ENCODE measurements at regions not wholly inside any gene's neighbourhood (a gene's known extent, or its start where the extent isn't known, plus 50 kb on each side); places are given as distances from the start of the nearest gene placed in this dataset.

DNA sequence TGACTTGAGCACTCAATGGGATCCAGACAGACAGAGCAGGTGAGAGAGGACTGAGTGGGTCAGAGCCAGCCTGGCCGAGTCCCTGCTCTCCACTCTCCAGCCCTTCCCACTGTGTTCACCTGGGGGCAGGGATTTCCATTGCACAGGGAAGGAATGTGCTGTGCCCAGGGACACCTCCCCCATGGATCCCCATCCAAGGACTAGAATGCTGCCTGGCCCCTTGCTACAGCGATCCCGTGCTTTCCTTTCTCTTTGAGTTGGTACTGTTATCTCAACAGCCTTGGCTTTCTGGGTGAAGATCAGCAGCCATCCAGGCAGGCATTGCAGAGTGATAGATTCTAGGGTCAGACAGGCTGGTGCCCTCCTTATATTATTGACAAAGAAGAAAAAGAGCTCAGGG, 60.3 kb upstream of the DLK1 start (continued):
- TF ChIP-seq USF2 (IDR thresholded peaks at IDR 0.05; ENCODE audit: borderline replicate concordance, low read depth, low read length) (no peak), EED (IDR thresholded peaks at IDR 0.05; ENCODE audit: low read depth) (no peak)
- TF ChIP-seq, protein P1, sequence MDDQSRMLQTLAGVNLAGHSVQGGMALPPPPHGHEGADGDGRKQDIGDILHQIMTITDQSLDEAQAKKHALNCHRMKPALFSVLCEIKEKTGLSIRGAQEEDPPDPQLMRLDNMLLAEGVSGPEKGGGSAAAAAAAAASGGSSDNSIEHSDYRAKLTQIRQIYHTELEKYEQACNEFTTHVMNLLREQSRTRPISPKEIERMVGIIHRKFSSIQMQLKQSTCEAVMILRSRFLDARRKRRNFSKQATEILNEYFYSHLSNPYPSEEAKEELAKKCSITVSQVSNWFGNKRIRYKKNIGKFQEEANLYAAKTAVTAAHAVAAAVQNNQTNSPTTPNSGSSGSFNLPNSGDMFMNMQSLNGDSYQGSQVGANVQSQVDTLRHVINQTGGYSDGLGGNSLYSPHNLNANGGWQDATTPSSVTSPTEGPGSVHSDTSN (IDR thresholded peaks at IDR 0.05; ENCODE audit: insufficient replicate concordance, low read depth, low read length): no peak

DNA sequence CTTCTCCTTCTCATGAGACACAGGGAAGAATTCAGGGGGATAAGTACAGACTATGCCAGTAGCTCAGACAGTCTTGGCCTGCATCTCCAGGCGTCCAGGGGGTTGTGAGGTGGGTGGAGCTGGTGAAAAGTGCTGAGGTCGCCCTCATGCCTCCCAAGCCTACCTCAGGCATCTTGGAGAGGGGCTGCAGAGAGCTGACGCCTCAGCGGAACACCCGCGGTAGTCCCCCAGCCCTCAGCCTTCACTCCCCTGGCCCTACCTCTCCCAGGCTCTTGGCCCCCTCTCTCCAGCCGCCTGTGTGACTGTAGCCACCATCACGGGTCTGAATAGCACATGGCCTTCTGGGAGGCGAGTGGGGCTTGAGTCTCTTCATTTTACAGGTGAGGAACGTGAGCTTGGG, 59.8 kb upstream of the DLK1 start:
- Histone ChIP-seq H3K9ac (ENCODE audit: control insufficient read depth, insufficient read depth, low read length) (no peak overlapping the region), H3K27me3 (replicated peaks in 1 of 2; ENCODE audit: control insufficient read depth in 2 of 2, insufficient read depth in 2 of 2, low read length in 1 of 2) (no peaks in the 10 kb centered on the region; a peak in 1 of 4 replicates), H2AFZ (ENCODE audit: control insufficient read depth, low read depth, low read length) (no peak overlapping the region), H3K4me3 (no peak overlapping the region), H3K36me3 (ENCODE audit: control insufficient read depth in 2 of 2, insufficient read depth in 2 of 2, low read length in 1 of 2) (no peaks in the 10 kb centered on the region), H3K4me2 (ENCODE audit: control insufficient read depth, insufficient read depth) (no peak overlapping the region), H4K20me1 (ENCODE audit: control insufficient read depth, insufficient read depth) (peaks cover 3% of the 10 kb centered on the region; the same call in 1 of the 2 replicates), H3K79me2 (ENCODE audit: control insufficient read depth, insufficient read depth, low read length) (no peaks in the 10 kb centered on the region), H3K9me3 (replicated peaks; ENCODE audit: control insufficient read depth, insufficient read depth, low read length) (no peaks in the 10 kb centered on the region), H3K4me1 (ENCODE audit: control insufficient read depth, insufficient read depth, low read length) (no peaks in the 10 kb centered on the region), H3K27ac (ENCODE audit: control insufficient read depth, insufficient read depth) (no peak overlapping the region)
- in situ Hi-C loops (cut with MboI): no loop called here
- no peak for ATAC-seq
- DNase-seq (ENCODE audit: low read depth, low spot score): no peak
- RAD21 ChIA-PET (ENCODE audit: unreplicated experiment): no interaction called here
- 37% methylated on average over 10 of the region's 10 CpGs for WGBS (ENCODE audit: insufficient coverage, insufficient replicate concordance, low lambda C conversion rate, missing lambda C conversion rate)
- SMC1A ChIA-PET (ENCODE audit: uncharacterized antibody, unreplicated experiment): no interaction called here
- FAIRE-seq: no peak
- CTCF ChIA-PET: interaction anchor here (0.6 kb wide), 1 partner anchor 190 kb away, joined by 3 read pairs; no protein-coding TSS in a partner anchor
- POLR2A ChIA-PET: no interaction called here
- BruUV-seq (replicated peaks): no TSS peak
- intact Hi-C loops (cut with micrococcal nuclease; ENCODE audit: unreplicated experiment): no loop called here
- TF ChIP-seq BMI1 (IDR thresholded peaks at IDR 0.05; ENCODE audit: borderline replicate concordance) (no peak), SREBF1 (IDR thresholded peaks at IDR 0.05; ENCODE audit: low read length) (no peak), MEF2B (IDR thresholded peaks at IDR 0.05; ENCODE audit: partially characterized antibody, poor library complexity, severe bottlenecking) (no peak), BHLHE40 (IDR thresholded peaks at IDR 0.05; ENCODE audit: borderline replicate concordance in 1 of 2, low read depth in 2 of 2, low read length in 1 of 2) (no peak), CHD1 (IDR thresholded peaks at IDR 0.05; ENCODE audit: low read depth, low read length) (no peak), PAX8 (IDR thresholded peaks at IDR 0.05) (no peak), EP300 (IDR thresholded peaks at IDR 0.05; ENCODE audit: borderline replicate concordance in 1 of 2, control insufficient read depth in 1 of 2, low read depth in 2 of 2, low read length in 2 of 2) (no peak), POLR2AphosphoS5 (IDR thresholded peaks at IDR 0.05; ENCODE audit: low read length) (no peak), ETV6 (conservative IDR thresholded peaks at IDR 0.05 in 1 of 2, IDR thresholded peaks at IDR 0.05 in 1 of 2; ENCODE audit: borderline replicate concordance in 1 of 2, low read depth in 1 of 2) (no peak), WRNIP1 (IDR thresholded peaks at IDR 0.05; ENCODE audit: borderline replicate concordance, low read depth, low read length) (no peak), POLR2A (IDR thresholded peaks at IDR 0.05; ENCODE audit: low read depth, low read length) (no peak), ZZZ3 (IDR thresholded peaks at IDR 0.05; ENCODE audit: control insufficient read depth, insufficient read length, low read depth) (no peak), SUPT20H (IDR thresholded peaks at IDR 0.05; ENCODE audit: borderline replicate concordance, control insufficient read depth, low read depth, low read length) (no peak), YBX1 (IDR thresholded peaks at IDR 0.05) (no peak), TCF3 (IDR thresholded peaks at IDR 0.05; ENCODE audit: borderline replicate concordance, insufficient read depth, low read depth, low read length) (no peak), CBFB (IDR thresholded peaks at IDR 0.05; ENCODE audit: low read depth) (no peak), NR2C2 (IDR thresholded peaks at IDR 0.05; ENCODE audit: borderline replicate concordance, control insufficient read depth, insufficient read length, low read depth) (no peak)
- TF ChIP-seq, protein P2, sequence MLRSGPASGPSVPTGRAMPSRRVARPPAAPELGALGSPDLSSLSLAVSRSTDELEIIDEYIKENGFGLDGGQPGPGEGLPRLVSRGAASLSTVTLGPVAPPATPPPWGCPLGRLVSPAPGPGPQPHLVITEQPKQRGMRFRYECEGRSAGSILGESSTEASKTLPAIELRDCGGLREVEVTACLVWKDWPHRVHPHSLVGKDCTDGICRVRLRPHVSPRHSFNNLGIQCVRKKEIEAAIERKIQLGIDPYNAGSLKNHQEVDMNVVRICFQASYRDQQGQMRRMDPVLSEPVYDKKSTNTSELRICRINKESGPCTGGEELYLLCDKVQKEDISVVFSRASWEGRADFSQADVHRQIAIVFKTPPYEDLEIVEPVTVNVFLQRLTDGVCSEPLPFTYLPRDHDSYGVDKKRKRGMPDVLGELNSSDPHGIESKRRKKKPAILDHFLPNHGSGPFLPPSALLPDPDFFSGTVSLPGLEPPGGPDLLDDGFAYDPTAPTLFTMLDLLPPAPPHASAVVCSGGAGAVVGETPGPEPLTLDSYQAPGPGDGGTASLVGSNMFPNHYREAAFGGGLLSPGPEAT (IDR thresholded peaks at IDR 0.05; ENCODE audit: low read depth): no peak
